ENCODE measurements at regions not wholly inside any gene's neighbourhood (a gene's known extent, or its start where the extent isn't known, plus 50 kb on each side); places are given as distances from the start of the nearest gene placed in this dataset.

GRCh38 chr12:13440844-13441243, 244.3 kb downstream of the EMP1 start (continued):
- TF ChIP-seq ZFX (IDR thresholded peaks at IDR 0.05) (no peak), MAX (IDR thresholded peaks at IDR 0.05) (no peak), ZNF274 (IDR thresholded peaks at IDR 0.05; ENCODE audit: low read depth, low read length) (no peak), CBX3 (IDR thresholded peaks at IDR 0.05; ENCODE audit: low read depth) (no peak)

GRCh38 chr12:13437541-13437940, 241.0 kb downstream of the EMP1 start:
- ATAC-seq (peak; percentile 46; the same call in 1 of the 2 replicates), DNase-seq (ENCODE audit: low read depth, low spot score) (peak; percentile 6)
- Histone ChIP-seq H3K9me3 (ENCODE audit: control insufficient read depth in 1 of 2, insufficient read depth in 1 of 2, low read depth in 1 of 2, low read length in 2 of 2) (no peaks in the 10 kb centered on the region), H3K9ac (ENCODE audit: low read length) (no peak overlapping the region), H4K20me1 (ENCODE audit: insufficient read depth) (no peaks in the 10 kb centered on the region), H3K27ac (ENCODE audit: low read depth, low read length) (no peak overlapping the region), H2AFZ (ENCODE audit: low read depth, low read length, poor library complexity, severe bottlenecking) (no peak overlapping the region), H3K79me2 (ENCODE audit: insufficient read depth, low read length) (no peaks in the 10 kb centered on the region), H3K36me3 (ENCODE audit: control insufficient read depth in 1 of 2, insufficient read depth in 2 of 2, low read length in 2 of 2) (no peaks in the 10 kb centered on the region), H3K4me2 (ENCODE audit: low read length) (no peak overlapping the region), H3K4me1 (ENCODE audit: control insufficient read depth in 1 of 2, insufficient read depth in 2 of 2, low read length in 2 of 2) (peaks cover 4 to 23% of the 10 kb centered on the region in 2 experiments; a peak in 2 of 4 replicates), H3K27me3 (ENCODE audit: insufficient read depth, low read length) (no peaks in the 10 kb centered on the region), H3K4me3 (replicated peaks in 1 of 2; ENCODE audit: low read depth in 1 of 2, low read length in 2 of 2) (no peak overlapping the region), H3K9me2 (ENCODE audit: insufficient read depth) (no peaks in the 10 kb centered on the region)
- TF ChIP-seq RAD21 (IDR thresholded peaks at IDR 0.05; ENCODE audit: low read depth) (peak; percentile 56), CTCF (IDR thresholded peaks at IDR 0.05 in 2 of 3, conservative IDR thresholded peaks at IDR 0.05 in 1 of 3; ENCODE audit: borderline replicate concordance in 1 of 3, insufficient read depth in 1 of 3, low read depth in 2 of 3, low read length in 2 of 3) (peak in 2 of 3 experiments; percentile 14 to 30; a peak in 1 of 6 replicates), MAX (IDR thresholded peaks at IDR 0.05) (no peak)
- CTCF ChIA-PET: interaction anchor here (0.6 to 1.0 kb wide), 4 partner anchors 22 to 296 kb away, joined by 3 to 6 read pairs (median 4); no protein-coding TSS in a partner anchor
- intact Hi-C loops (cut with micrococcal nuclease): loop anchor here (10.0 kb wide), 1 partner anchor 143 kb away; no protein-coding TSS in a partner anchor
- no TSS peak for BruUV-seq (replicated peaks)
- POLR2A ChIA-PET: interaction anchor here (0.6 kb wide), 1 partner anchor 361 kb away, joined by 4 read pairs; no protein-coding TSS in a partner anchor
- RAD21 ChIA-PET (ENCODE audit: low non-redundant PET in 1 of 2, low total read pairs in 2 of 2, uncharacterized antibody in 2 of 2, unreplicated experiment in 2 of 2): interaction anchor here (0.6 kb wide), 4 partner anchors 143 to 387 kb away, joined by 3 to 9 read pairs (median 7); no protein-coding TSS in a partner anchor

All from HCT116 (cell line).